Adrenal gland (tissue), 5 donors: ENCODE measurements at regions not wholly inside any gene's neighbourhood (a gene's known extent, or its start where the extent isn't known, plus 50 kb on each side); places are given as distances from the start of the nearest gene placed in this dataset.

Source experiments
- POLR2A ChIP-seq, 2 donors: fragments of 450-650 bp; IDR thresholded peaks; one replicate each; pipeline ENCODE4 v1.6.1; 2017; ENCODE audit warnings: antibody characterized with exemption in 2 of 2, mild to moderate bottlenecking in 2 of 2, moderate library complexity in 1 of 2
- TF ChIP-seq, protein P1 (sequence below), 6 experiments: fragments of 450-650 bp in 4 of 6; fragments of 200-600 bp in 2 of 6; sonication (generic) in 1 of 6; IDR thresholded peaks; 1 replicate in 5 of 6; 2 replicates in 1 of 6; pipeline versions ENCODE4 v1.5.1 to v1.8.0; 2016 to 2021; ENCODE audit warnings: antibody characterized with exemption in 6 of 6, mild to moderate bottlenecking in 2 of 6, moderate library complexity in 1 of 6
- donor health status: DM: no; HTN: no; CAD: no.

DNA sequence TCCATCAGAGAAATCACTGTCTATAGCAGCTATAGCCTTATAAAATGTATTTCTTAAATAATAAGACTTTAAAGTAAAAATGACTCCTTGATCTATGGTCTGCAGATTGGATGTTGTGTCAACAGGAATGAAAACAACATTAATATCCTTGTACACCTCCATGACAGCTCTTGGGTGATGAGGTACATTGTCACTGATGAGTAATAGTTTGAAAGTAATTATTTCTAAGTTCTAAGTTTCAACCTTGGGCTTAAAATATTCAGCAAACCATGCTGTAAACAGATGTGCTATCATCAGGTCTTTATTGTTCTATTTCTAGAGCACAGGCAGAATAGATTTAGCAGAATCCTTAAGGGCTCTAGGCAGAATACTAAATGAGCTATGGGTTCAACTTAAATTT, 568.2 kb upstream of the BCHE start:
- TF ChIP-seq, protein P1, sequence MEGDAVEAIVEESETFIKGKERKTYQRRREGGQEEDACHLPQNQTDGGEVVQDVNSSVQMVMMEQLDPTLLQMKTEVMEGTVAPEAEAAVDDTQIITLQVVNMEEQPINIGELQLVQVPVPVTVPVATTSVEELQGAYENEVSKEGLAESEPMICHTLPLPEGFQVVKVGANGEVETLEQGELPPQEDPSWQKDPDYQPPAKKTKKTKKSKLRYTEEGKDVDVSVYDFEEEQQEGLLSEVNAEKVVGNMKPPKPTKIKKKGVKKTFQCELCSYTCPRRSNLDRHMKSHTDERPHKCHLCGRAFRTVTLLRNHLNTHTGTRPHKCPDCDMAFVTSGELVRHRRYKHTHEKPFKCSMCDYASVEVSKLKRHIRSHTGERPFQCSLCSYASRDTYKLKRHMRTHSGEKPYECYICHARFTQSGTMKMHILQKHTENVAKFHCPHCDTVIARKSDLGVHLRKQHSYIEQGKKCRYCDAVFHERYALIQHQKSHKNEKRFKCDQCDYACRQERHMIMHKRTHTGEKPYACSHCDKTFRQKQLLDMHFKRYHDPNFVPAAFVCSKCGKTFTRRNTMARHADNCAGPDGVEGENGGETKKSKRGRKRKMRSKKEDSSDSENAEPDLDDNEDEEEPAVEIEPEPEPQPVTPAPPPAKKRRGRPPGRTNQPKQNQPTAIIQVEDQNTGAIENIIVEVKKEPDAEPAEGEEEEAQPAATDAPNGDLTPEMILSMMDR (IDR thresholded peaks at IDR 0.05) = no peak
- TF ChIP-seq POLR2A (IDR thresholded peaks at IDR 0.05) = no peak
